GM23338 (cell line): ENCODE measurements at regions not wholly inside any gene's neighbourhood (a gene's known extent, or its start where the extent isn't known, plus 50 kb on each side); places are given as distances from the start of the nearest gene placed in this dataset.

Source experiments
- ATAC-seq: fragments of 200-7000 bp; cut with Tn5 transposase; 3 replicates; pipeline ENCODE4 v1.9.1; 2020
- DNase-seq: peaks from one replicate; pipeline ENCODE4 v3.0.0-alpha.2; 2015; ENCODE audit warnings: low spot score
- H2AFZ ChIP-seq: fragments of 200-600 bp; sonication (generic); 2 replicates; pipeline ENCODE4 v1.8.0; 2016; ENCODE audit warnings: antibody characterized with exemption, mild to moderate bottlenecking, moderate library complexity
- H3F3A ChIP-seq: fragments of 200-600 bp; sonication (generic); replicated peaks from 2 replicates; pipeline ENCODE4 v1.8.0; 2017; ENCODE audit warnings: antibody characterized with exemption, mixed run types, low read depth
- H3K27ac ChIP-seq: fragments of 200-600 bp; sonication (generic); 2 replicates; pipeline ENCODE4 v1.6.1; 2016; ENCODE audit warnings: low read depth
- H3K27me3 ChIP-seq: fragments of 200-600 bp; sonication (generic); 2 replicates; pipeline ENCODE4 v1.8.0; 2016; ENCODE audit warnings: mild to moderate bottlenecking, mixed run types, moderate library complexity; ENCODE audit not compliant: insufficient read depth
- H3K36me3 ChIP-seq: fragments of 200-600 bp; sonication (generic); 2 replicates; pipeline ENCODE4 v1.8.0; 2016; ENCODE audit warnings: mild to moderate bottlenecking; ENCODE audit not compliant: insufficient read depth
- H3K4me1 ChIP-seq: fragments of 200-600 bp; sonication (generic); 2 replicates; pipeline ENCODE4 v1.8.0; 2016; ENCODE audit warnings: mild to moderate bottlenecking, moderate library complexity; ENCODE audit not compliant: insufficient read depth
- H3K4me2 ChIP-seq: fragments of 200-600 bp; sonication (generic); 2 replicates; pipeline ENCODE4 v1.7.1; 2017; ENCODE audit warnings: mixed run types
- H3K4me3 ChIP-seq: fragments of 200-600 bp; sonication (generic); 2 replicates; pipeline ENCODE4 v1.6.1; 2016; ENCODE audit warnings: mixed run types
- H3K79me2 ChIP-seq: fragments of 200-600 bp; sonication (generic); replicated peaks from 2 replicates; pipeline ENCODE4 v1.8.0; 2017; ENCODE audit warnings: mild to moderate bottlenecking; ENCODE audit not compliant: insufficient read depth
- H3K9me2 ChIP-seq: fragments of 200-600 bp; sonication (generic); 2 replicates; pipeline ENCODE4 v1.8.0; 2017; ENCODE audit not compliant: insufficient read depth
- H4K20me1 ChIP-seq: fragments of 200-600 bp; sonication (generic); replicated peaks from 2 replicates; pipeline ENCODE4 v1.8.0; 2017; ENCODE audit warnings: mild to moderate bottlenecking; ENCODE audit not compliant: insufficient read depth
- H3K27ac Mint-ChIP-seq: 2 replicates; pipeline ENCODE4 v1.8.0; 2020; ENCODE audit warnings: inconsistent platforms, mild to moderate bottlenecking, moderate library complexity, mixed read lengths
- H3K27me3 Mint-ChIP-seq: 3 replicates; pipeline ENCODE4 v1.8.0; 2022; ENCODE audit warnings: low read depth, mild to moderate bottlenecking, moderate library complexity, mixed read lengths, inconsistent platforms; ENCODE audit not compliant: insufficient read depth, poor library complexity
- H3K36me3 Mint-ChIP-seq: 3 replicates; pipeline ENCODE4 v1.8.0; 2021; ENCODE audit warnings: low read depth, mild to moderate bottlenecking, inconsistent platforms, moderate library complexity, mixed read lengths
- H3K4me1 Mint-ChIP-seq: 3 replicates; pipeline ENCODE4 v1.8.0; 2020; ENCODE audit warnings: mild to moderate bottlenecking, inconsistent platforms, mixed read lengths
- H3K4me3 Mint-ChIP-seq: 3 replicates; pipeline ENCODE4 v1.8.0; 2021; ENCODE audit warnings: moderate library complexity, mild to moderate bottlenecking, inconsistent platforms, mixed read lengths
- H3K9me3 Mint-ChIP-seq: 3 replicates; pipeline ENCODE4 v1.8.0; 2020; ENCODE audit warnings: moderate library complexity, mild to moderate bottlenecking, inconsistent platforms, mixed read lengths
- CREB1 ChIP-seq: fragments of 250-450 bp; sonication (Bioruptor Pico); IDR thresholded peaks from 2 replicates; pipeline ENCODE4 v1.5.0; 2020; ENCODE audit warnings: low read depth, mild to moderate bottlenecking, moderate library complexity
- EZH2 ChIP-seq: fragments of 200-600 bp; sonication (generic); IDR thresholded peaks from one replicate; pipeline ENCODE4 v1.8.0; 2017; ENCODE audit warnings: antibody characterized with exemption, mild to moderate bottlenecking, low read depth; ENCODE audit not compliant: unreplicated experiment
- JUNB ChIP-seq: IDR thresholded peaks from one replicate; pipeline ENCODE4 v1.6.1; 2016; ENCODE audit warnings: antibody characterized with exemption; ENCODE audit not compliant: unreplicated experiment
- NANOG ChIP-seq: IDR thresholded peaks from 2 replicates; pipeline ENCODE4 v1.6.1; 2016; ENCODE audit warnings: antibody characterized with exemption, borderline replicate concordance
- POLR2AphosphoS5 ChIP-seq: IDR thresholded peaks from 2 replicates; pipeline ENCODE4 v1.6.1; 2016; ENCODE audit warnings: antibody characterized with exemption, low read depth
- TF ChIP-seq, protein P1 (sequence below), 2 experiments: fragments of 200-600 bp in 1 of 2; sonication (generic) in 1 of 2; conservative IDR thresholded peaks; 2 replicates each; pipeline versions ENCODE4 v1.5.1 to v1.6.1; 2016 to 2017; ENCODE audit warnings: antibody characterized with exemption in 2 of 2, low read depth in 2 of 2, mild to moderate bottlenecking in 2 of 2, moderate library complexity in 1 of 2
- TF ChIP-seq, protein P2 (sequence below): IDR thresholded peaks from 2 replicates; pipeline ENCODE4 v1.6.1; 2016; ENCODE audit warnings: antibody characterized with exemption
- TF ChIP-seq, protein P3 (sequence below): IDR thresholded peaks from one replicate; pipeline ENCODE4 v1.6.1; 2018; ENCODE audit warnings: antibody characterized with exemption; ENCODE audit not compliant: unreplicated experiment
- TF ChIP-seq, protein P4 (sequence below): fragments of 250-450 bp; sonication (Bioruptor Pico); IDR thresholded peaks from 2 replicates; pipeline ENCODE4 v1.5.0; 2020; ENCODE audit warnings: mild to moderate bottlenecking, moderate library complexity

DNA sequence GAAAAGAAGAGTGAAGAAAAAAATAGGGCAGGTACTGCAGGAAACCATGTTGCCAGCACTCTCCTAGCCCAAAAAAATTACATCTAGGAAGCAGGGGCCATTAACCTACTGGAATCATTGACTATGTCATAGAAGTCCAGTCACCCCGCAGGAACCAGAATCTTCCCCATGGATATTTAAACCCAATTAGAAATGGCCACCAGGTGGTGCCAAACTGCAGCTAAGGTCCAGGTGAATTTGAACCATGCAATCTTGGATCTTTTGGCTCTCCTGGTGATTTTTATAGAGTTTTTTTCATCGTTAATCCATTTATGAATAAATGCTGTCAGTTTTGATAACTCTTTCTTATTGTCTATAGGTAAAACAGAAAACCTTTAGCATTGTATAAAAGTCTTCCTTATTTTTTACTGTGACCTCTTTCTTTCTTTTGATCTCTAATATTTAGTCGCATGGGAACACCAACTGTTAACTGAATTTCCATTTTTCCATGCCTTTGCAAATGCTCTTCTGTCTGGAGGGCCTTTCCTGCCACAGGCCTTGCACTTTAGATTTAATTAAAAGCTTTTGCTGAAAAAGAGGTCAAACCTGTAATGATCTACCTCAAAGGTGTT is 147.5 kb upstream of the FGF10 start:
- H3K27me3 ChIP-seq: no peaks in the 10 kb centered on the region
- ATAC-seq (peak; percentile 52), DNase-seq (peak; percentile 79)
- H3F3A ChIP-seq: no peaks in the 10 kb centered on the region
- H3K4me2 ChIP-seq: no peak overlapping the region
- TF ChIP-seq JUNB: no peak
- TF ChIP-seq, protein P1, sequence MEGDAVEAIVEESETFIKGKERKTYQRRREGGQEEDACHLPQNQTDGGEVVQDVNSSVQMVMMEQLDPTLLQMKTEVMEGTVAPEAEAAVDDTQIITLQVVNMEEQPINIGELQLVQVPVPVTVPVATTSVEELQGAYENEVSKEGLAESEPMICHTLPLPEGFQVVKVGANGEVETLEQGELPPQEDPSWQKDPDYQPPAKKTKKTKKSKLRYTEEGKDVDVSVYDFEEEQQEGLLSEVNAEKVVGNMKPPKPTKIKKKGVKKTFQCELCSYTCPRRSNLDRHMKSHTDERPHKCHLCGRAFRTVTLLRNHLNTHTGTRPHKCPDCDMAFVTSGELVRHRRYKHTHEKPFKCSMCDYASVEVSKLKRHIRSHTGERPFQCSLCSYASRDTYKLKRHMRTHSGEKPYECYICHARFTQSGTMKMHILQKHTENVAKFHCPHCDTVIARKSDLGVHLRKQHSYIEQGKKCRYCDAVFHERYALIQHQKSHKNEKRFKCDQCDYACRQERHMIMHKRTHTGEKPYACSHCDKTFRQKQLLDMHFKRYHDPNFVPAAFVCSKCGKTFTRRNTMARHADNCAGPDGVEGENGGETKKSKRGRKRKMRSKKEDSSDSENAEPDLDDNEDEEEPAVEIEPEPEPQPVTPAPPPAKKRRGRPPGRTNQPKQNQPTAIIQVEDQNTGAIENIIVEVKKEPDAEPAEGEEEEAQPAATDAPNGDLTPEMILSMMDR (conservative IDR thresholded peaks at IDR 0.05; ENCODE audit: low read depth in 2 of 2): peak; percentile 78 to 90
- TF ChIP-seq, protein P2, sequence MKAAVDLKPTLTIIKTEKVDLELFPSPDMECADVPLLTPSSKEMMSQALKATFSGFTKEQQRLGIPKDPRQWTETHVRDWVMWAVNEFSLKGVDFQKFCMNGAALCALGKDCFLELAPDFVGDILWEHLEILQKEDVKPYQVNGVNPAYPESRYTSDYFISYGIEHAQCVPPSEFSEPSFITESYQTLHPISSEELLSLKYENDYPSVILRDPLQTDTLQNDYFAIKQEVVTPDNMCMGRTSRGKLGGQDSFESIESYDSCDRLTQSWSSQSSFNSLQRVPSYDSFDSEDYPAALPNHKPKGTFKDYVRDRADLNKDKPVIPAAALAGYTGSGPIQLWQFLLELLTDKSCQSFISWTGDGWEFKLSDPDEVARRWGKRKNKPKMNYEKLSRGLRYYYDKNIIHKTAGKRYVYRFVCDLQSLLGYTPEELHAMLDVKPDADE: no peak
- H3K27ac ChIP-seq: no peak overlapping the region
- H3K9me2 ChIP-seq: no peaks in the 10 kb centered on the region
- no peak overlapping the region for H3K27ac Mint-ChIP-seq
- no peaks in the 10 kb centered on the region for H3K79me2 ChIP-seq
- H3K4me1 Mint-ChIP-seq: peaks cover 6% of the 10 kb centered on the region; the same call in 2 of the 3 replicates
- H3K4me1 ChIP-seq: no peaks in the 10 kb centered on the region
- H3K4me3 ChIP-seq: no peak overlapping the region
- no peaks in the 10 kb centered on the region for H3K27me3 Mint-ChIP-seq
- no peak overlapping the region for H2AFZ ChIP-seq
- H3K4me3 Mint-ChIP-seq: no peak overlapping the region
- no peaks in the 10 kb centered on the region for H3K9me3 Mint-ChIP-seq
- no peaks in the 10 kb centered on the region for H3K36me3 Mint-ChIP-seq
- H3K36me3 ChIP-seq: no peaks in the 10 kb centered on the region
- no peaks in the 10 kb centered on the region for H4K20me1 ChIP-seq

DNA sequence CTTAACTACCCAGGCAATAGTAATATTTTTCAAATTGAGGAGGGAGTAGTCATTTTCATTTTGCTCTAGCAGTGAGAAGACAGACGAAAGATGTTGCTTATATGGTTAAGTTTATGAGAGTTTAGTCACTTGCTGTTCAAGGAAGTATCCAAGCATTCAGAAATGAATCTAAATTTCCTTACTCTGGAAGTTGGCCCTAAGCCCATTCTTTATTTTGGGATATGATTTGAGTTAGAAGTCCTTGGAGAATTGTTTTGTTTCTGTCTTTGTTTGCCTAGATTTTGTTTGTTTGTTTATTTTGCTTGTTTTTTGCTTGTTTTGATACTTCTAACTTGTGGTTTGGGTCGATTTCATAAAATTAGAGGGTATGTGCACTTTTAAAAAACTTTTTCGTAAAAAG is 146.4 kb upstream of the FGF10 start:
- ATAC-seq: no peak
- no peak overlapping the region for H3K27ac Mint-ChIP-seq
- no peak for TF ChIP-seq EZH2
- no peak for TF ChIP-seq CREB1
- no peak for TF ChIP-seq NANOG
- no peak for TF ChIP-seq POLR2AphosphoS5
- TF ChIP-seq, protein P3, sequence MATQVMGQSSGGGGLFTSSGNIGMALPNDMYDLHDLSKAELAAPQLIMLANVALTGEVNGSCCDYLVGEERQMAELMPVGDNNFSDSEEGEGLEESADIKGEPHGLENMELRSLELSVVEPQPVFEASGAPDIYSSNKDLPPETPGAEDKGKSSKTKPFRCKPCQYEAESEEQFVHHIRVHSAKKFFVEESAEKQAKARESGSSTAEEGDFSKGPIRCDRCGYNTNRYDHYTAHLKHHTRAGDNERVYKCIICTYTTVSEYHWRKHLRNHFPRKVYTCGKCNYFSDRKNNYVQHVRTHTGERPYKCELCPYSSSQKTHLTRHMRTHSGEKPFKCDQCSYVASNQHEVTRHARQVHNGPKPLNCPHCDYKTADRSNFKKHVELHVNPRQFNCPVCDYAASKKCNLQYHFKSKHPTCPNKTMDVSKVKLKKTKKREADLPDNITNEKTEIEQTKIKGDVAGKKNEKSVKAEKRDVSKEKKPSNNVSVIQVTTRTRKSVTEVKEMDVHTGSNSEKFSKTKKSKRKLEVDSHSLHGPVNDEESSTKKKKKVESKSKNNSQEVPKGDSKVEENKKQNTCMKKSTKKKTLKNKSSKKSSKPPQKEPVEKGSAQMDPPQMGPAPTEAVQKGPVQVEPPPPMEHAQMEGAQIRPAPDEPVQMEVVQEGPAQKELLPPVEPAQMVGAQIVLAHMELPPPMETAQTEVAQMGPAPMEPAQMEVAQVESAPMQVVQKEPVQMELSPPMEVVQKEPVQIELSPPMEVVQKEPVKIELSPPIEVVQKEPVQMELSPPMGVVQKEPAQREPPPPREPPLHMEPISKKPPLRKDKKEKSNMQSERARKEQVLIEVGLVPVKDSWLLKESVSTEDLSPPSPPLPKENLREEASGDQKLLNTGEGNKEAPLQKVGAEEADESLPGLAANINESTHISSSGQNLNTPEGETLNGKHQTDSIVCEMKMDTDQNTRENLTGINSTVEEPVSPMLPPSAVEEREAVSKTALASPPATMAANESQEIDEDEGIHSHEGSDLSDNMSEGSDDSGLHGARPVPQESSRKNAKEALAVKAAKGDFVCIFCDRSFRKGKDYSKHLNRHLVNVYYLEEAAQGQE: no peak
- TF ChIP-seq, protein P4, sequence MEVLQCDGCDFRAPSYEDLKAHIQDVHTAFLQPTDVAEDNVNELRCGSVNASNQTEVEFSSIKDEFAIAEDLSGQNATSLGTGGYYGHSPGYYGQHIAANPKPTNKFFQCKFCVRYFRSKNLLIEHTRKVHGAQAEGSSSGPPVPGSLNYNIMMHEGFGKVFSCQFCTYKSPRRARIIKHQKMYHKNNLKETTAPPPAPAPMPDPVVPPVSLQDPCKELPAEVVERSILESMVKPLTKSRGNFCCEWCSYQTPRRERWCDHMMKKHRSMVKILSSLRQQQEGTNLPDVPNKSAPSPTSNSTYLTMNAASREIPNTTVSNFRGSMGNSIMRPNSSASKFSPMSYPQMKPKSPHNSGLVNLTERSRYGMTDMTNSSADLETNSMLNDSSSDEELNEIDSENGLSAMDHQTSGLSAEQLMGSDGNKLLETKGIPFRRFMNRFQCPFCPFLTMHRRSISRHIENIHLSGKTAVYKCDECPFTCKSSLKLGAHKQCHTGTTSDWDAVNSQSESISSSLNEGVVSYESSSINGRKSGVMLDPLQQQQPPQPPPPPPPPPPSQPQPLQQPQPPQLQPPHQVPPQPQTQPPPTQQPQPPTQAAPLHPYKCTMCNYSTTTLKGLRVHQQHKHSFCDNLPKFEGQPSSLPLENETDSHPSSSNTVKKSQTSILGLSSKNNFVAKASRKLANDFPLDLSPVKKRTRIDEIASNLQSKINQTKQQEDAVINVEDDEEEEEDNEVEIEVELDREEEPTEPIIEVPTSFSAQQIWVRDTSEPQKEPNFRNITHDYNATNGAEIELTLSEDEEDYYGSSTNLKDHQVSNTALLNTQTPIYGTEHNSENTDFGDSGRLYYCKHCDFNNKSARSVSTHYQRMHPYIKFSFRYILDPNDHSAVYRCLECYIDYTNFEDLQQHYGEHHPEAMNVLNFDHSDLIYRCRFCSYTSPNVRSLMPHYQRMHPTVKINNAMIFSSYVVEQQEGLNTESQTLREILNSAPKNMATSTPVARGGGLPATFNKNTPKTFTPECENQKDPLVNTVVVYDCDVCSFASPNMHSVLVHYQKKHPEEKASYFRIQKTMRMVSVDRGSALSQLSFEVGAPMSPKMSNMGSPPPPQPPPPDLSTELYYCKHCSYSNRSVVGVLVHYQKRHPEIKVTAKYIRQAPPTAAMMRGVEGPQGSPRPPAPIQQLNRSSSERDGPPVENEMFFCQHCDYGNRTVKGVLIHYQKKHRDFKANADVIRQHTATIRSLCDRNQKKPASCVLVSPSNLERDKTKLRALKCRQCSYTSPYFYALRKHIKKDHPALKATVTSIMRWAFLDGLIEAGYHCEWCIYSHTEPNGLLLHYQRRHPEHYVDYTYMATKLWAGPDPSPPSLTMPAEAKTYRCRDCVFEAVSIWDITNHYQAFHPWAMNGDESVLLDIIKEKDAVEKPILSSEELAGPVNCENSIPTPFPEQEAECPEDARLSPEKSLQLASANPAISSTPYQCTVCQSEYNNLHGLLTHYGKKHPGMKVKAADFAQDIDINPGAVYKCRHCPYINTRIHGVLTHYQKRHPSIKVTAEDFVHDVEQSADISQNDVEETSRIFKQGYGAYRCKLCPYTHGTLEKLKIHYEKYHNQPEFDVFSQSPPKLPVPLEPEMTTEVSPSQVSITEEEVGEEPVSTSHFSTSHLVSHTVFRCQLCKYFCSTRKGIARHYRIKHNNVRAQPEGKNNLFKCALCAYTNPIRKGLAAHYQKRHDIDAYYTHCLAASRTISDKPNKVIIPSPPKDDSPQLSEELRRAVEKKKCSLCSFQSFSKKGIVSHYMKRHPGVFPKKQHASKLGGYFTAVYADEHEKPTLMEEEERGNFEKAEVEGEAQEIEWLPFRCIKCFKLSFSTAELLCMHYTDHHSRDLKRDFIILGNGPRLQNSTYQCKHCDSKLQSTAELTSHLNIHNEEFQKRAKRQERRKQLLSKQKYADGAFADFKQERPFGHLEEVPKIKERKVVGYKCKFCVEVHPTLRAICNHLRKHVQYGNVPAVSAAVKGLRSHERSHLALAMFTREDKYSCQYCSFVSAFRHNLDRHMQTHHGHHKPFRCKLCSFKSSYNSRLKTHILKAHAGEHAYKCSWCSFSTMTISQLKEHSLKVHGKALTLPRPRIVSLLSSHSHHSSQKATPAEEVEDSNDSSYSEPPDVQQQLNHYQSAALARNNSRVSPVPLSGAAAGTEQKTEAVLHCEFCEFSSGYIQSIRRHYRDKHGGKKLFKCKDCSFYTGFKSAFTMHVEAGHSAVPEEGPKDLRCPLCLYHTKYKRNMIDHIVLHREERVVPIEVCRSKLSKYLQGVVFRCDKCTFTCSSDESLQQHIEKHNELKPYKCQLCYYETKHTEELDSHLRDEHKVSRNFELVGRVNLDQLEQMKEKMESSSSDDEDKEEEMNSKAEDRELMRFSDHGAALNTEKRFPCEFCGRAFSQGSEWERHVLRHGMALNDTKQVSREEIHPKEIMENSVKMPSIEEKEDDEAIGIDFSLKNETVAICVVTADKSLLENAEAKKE (CRISPR knock-in tag): no peak

More for the DNA sequence above, 146.4 kb upstream of the FGF10 start:
- Mint-ChIP-seq H3K27me3 (no peaks in the 10 kb centered on the region), H3K4me3 (no peak overlapping the region), H3K36me3 (0 out of 3 replicates have a peak, but pooled peaks cover 2% of the 10 kb centered on the region), H3K4me1 (peaks cover 6% of the 10 kb centered on the region; the same call in 2 of the 3 replicates), H3K9me3 (no peaks in the 10 kb centered on the region)
- no peaks in the 10 kb centered on the region for H4K20me1 ChIP-seq
- no peaks in the 10 kb centered on the region for H3K36me3 ChIP-seq
- H2AFZ ChIP-seq: no peak overlapping the region
- H3K27me3 ChIP-seq: no peaks in the 10 kb centered on the region
- H3K27ac ChIP-seq: no peak overlapping the region
- H3K9me2 ChIP-seq: no peaks in the 10 kb centered on the region
- no peaks in the 10 kb centered on the region for H3K4me1 ChIP-seq
- H3K79me2 ChIP-seq: no peaks in the 10 kb centered on the region
- H3K4me3 ChIP-seq: no peak overlapping the region
- no peak overlapping the region for H3K4me2 ChIP-seq
- no peaks in the 10 kb centered on the region for H3F3A ChIP-seq
- no peak for DNase-seq
